ENCODE measurements at regions not wholly inside any gene's neighbourhood (a gene's known extent, or its start where the extent isn't known, plus 50 kb on each side); places are given as distances from the start of the nearest gene placed in this dataset.

DNA sequence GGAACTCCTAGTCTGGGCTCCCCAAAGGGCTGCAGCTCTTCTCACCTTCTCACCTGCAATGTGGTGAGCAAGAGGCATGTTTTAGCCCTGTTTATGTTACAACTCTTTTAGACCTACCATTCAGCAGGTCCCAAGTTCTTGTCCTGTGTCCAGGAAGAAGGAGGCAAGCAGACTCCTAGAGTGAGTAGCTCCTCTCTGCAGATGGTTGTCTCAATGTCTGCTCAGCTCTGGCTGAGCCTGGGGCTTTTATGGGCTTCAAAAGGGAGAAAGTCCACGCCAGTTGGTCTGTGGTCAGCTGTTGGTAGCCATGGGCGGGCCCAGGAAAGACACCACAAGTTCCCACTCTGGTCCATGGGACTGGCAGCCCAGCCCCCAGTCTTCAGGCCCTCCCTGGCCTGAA, 148.1 kb upstream of the HS6ST1 start:
- TF ChIP-seq POLR2A (conservative IDR thresholded peaks at IDR 0.05) (no peak), CBX1 (IDR thresholded peaks at IDR 0.05; ENCODE audit: low read depth) (no peak), TCF7L2 (IDR thresholded peaks at IDR 0.05; ENCODE audit: low read depth, low read length) (no peak), ZNF140 (CRISPR knock-in tag; IDR thresholded peaks at IDR 0.05) (no peak), LARP7 (IDR thresholded peaks at IDR 0.05) (no peak), ZNF24 (IDR thresholded peaks at IDR 0.05) (no peak), TBL1XR1 (IDR thresholded peaks at IDR 0.05; ENCODE audit: low read length in 2 of 2) (no peak)
- TF ChIP-seq, protein P1, sequence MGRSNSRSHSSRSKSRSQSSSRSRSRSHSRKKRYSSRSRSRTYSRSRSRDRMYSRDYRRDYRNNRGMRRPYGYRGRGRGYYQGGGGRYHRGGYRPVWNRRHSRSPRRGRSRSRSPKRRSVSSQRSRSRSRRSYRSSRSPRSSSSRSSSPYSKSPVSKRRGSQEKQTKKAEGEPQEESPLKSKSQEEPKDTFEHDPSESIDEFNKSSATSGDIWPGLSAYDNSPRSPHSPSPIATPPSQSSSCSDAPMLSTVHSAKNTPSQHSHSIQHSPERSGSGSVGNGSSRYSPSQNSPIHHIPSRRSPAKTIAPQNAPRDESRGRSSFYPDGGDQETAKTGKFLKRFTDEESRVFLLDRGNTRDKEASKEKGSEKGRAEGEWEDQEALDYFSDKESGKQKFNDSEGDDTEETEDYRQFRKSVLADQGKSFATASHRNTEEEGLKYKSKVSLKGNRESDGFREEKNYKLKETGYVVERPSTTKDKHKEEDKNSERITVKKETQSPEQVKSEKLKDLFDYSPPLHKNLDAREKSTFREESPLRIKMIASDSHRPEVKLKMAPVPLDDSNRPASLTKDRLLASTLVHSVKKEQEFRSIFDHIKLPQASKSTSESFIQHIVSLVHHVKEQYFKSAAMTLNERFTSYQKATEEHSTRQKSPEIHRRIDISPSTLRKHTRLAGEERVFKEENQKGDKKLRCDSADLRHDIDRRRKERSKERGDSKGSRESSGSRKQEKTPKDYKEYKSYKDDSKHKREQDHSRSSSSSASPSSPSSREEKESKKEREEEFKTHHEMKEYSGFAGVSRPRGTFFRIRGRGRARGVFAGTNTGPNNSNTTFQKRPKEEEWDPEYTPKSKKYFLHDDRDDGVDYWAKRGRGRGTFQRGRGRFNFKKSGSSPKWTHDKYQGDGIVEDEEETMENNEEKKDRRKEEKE (IDR thresholded peaks at IDR 0.05; ENCODE audit: borderline replicate concordance in 1 of 2, control insufficient read depth in 1 of 2, low read depth in 2 of 2, low read length in 1 of 2) = no peak
- TF ChIP-seq, protein P2, sequence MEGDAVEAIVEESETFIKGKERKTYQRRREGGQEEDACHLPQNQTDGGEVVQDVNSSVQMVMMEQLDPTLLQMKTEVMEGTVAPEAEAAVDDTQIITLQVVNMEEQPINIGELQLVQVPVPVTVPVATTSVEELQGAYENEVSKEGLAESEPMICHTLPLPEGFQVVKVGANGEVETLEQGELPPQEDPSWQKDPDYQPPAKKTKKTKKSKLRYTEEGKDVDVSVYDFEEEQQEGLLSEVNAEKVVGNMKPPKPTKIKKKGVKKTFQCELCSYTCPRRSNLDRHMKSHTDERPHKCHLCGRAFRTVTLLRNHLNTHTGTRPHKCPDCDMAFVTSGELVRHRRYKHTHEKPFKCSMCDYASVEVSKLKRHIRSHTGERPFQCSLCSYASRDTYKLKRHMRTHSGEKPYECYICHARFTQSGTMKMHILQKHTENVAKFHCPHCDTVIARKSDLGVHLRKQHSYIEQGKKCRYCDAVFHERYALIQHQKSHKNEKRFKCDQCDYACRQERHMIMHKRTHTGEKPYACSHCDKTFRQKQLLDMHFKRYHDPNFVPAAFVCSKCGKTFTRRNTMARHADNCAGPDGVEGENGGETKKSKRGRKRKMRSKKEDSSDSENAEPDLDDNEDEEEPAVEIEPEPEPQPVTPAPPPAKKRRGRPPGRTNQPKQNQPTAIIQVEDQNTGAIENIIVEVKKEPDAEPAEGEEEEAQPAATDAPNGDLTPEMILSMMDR (IDR thresholded peaks at IDR 0.05 in 2 of 3, conservative IDR thresholded peaks at IDR 0.05 in 1 of 3; ENCODE audit: insufficient read depth in 2 of 3, low read depth in 1 of 3, low read length in 3 of 3) = no peak
- TF ChIP-seq, protein P3, sequence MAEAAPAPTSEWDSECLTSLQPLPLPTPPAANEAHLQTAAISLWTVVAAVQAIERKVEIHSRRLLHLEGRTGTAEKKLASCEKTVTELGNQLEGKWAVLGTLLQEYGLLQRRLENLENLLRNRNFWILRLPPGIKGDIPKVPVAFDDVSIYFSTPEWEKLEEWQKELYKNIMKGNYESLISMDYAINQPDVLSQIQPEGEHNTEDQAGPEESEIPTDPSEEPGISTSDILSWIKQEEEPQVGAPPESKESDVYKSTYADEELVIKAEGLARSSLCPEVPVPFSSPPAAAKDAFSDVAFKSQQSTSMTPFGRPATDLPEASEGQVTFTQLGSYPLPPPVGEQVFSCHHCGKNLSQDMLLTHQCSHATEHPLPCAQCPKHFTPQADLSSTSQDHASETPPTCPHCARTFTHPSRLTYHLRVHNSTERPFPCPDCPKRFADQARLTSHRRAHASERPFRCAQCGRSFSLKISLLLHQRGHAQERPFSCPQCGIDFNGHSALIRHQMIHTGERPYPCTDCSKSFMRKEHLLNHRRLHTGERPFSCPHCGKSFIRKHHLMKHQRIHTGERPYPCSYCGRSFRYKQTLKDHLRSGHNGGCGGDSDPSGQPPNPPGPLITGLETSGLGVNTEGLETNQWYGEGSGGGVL (CRISPR knock-in tag; IDR thresholded peaks at IDR 0.05) = no peak
